ENCODE measurements at regions not wholly inside any gene's neighbourhood (a gene's known extent, or its start where the extent isn't known, plus 50 kb on each side); places are given as distances from the start of the nearest gene placed in this dataset.

DNA sequence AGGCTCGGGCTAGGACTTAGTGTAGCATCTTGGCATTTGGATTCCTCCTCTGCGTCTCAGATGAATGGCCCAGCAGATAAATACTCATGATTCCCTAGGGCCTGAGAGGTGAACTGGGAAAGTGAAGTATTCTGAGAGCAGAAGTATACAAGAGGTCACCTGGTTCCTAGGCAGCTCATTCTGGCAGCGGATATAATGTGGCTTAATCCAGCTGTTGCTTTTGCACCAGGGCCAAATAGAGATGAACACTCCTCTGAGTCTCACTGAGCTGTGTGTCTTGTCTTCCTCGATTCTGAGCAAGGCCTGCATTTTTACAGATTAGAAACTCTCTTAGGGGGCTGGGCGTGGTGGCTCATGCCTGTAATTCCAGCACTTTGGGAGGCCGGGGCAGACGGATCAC, 196.1 kb downstream of the SLC4A3 start:
- no peak for TF ChIP-seq POLR2A (IDR thresholded peaks at IDR 0.05)
- TF ChIP-seq, protein P1, sequence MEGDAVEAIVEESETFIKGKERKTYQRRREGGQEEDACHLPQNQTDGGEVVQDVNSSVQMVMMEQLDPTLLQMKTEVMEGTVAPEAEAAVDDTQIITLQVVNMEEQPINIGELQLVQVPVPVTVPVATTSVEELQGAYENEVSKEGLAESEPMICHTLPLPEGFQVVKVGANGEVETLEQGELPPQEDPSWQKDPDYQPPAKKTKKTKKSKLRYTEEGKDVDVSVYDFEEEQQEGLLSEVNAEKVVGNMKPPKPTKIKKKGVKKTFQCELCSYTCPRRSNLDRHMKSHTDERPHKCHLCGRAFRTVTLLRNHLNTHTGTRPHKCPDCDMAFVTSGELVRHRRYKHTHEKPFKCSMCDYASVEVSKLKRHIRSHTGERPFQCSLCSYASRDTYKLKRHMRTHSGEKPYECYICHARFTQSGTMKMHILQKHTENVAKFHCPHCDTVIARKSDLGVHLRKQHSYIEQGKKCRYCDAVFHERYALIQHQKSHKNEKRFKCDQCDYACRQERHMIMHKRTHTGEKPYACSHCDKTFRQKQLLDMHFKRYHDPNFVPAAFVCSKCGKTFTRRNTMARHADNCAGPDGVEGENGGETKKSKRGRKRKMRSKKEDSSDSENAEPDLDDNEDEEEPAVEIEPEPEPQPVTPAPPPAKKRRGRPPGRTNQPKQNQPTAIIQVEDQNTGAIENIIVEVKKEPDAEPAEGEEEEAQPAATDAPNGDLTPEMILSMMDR (IDR thresholded peaks at IDR 0.05) = no peak
- intact Hi-C loops (cut with DNase I; ENCODE audit: low total_unique reads) = no loop called here
- H3K4me1 ChIP-seq = no peaks in the 10 kb centered on the region
- H3K9me3 ChIP-seq = peaks cover 0 to 3% of the 10 kb centered on the region in 2 donors
- H3K27me3 ChIP-seq = no peaks in the 10 kb centered on the region
- no peak for DNase-seq
- no peak overlapping the region for H3K4me3 ChIP-seq
- H3K27ac ChIP-seq = no peak overlapping the region
- H3K36me3 ChIP-seq = no peaks in the 10 kb centered on the region

- Histone ChIP-seq H3K27me3 (no peaks in the 10 kb centered on the region), H3K9me3 (no peaks in the 10 kb centered on the region), H3K4me3 (no peak overlapping the region), H3K36me3 (no peaks in the 10 kb centered on the region), H3K27ac (no peak overlapping the region), H3K4me1 (no peaks in the 10 kb centered on the region)
- intact Hi-C loops (cut with DNase I; ENCODE audit: low total_unique reads) = no loop called here
- no peak for DNase-seq
- no peak for TF ChIP-seq POLR2A (IDR thresholded peaks at IDR 0.05)
- TF ChIP-seq, protein P1 (IDR thresholded peaks at IDR 0.05) = no peak
These were observed 197.6 kb downstream of the SLC4A3 start for GRCh38 chr2:219824996-219825395.

DNA sequence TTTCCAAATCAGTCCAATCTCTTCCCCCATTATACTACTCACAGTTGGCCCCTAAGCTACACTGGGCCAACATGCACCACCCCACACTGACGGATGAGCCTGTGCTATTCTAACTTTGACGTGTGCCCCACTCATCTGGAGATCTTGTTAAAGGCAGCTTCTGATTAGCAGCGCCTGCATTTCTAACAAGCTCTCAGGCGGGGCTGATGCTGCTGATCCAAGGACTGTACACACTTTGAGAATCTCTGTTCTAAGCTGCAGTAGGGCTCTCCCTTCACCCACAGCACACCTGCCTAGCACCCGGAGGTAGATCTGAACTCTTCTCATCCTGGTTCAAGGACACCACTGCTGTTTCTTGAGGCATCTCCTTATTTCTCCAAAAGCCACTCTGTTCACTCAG, 200.7 kb downstream of the SLC4A3 start:
- H3K36me3 ChIP-seq = no peaks in the 10 kb centered on the region
- no peaks in the 10 kb centered on the region for H3K9me3 ChIP-seq
- intact Hi-C loops (cut with DNase I; ENCODE audit: low total_unique reads) = no loop called here
- H3K27ac ChIP-seq = no peak overlapping the region
- no peaks in the 10 kb centered on the region for H3K4me1 ChIP-seq
- no peak for DNase-seq
- TF ChIP-seq, protein P1 (IDR thresholded peaks at IDR 0.05) = no peak
- TF ChIP-seq POLR2A (IDR thresholded peaks at IDR 0.05) = no peak
- H3K4me3 ChIP-seq = no peak overlapping the region
- no peaks in the 10 kb centered on the region for H3K27me3 ChIP-seq

- intact Hi-C loops (cut with DNase I; ENCODE audit: low total_unique reads) = no loop called here
- Histone ChIP-seq H3K36me3 (no peaks in the 10 kb centered on the region), H3K4me1 (no peaks in the 10 kb centered on the region), H3K27ac (no peak overlapping the region), H3K4me3 (no peak overlapping the region), H3K9me3 (no peaks in the 10 kb centered on the region), H3K27me3 (no peaks in the 10 kb centered on the region)
- DNase-seq = no peak
- no peak for TF ChIP-seq POLR2A (IDR thresholded peaks at IDR 0.05)
- TF ChIP-seq, protein P1 (IDR thresholded peaks at IDR 0.05) = no peak
These were observed 202.4 kb downstream of the SLC4A3 start for GRCh38 chr2:219829667-219830352.

GRCh38 chr2:219830353-219830738, 202.9 kb downstream of the SLC4A3 start:
- Histone ChIP-seq H3K9me3 (no peaks in the 10 kb centered on the region), H3K4me3 (no peak overlapping the region), H3K4me1 (no peaks in the 10 kb centered on the region), H3K27me3 (no peaks in the 10 kb centered on the region), H3K36me3 (no peaks in the 10 kb centered on the region), H3K27ac (no peak overlapping the region)
- TF ChIP-seq, protein P1 (IDR thresholded peaks at IDR 0.05) = no peak
- TF ChIP-seq POLR2A (IDR thresholded peaks at IDR 0.05) = no peak
- no peak for DNase-seq
- intact Hi-C loops (cut with DNase I; ENCODE audit: low total_unique reads) = no loop called here
